GM10248 (cell line): ENCODE measurements at regions not wholly inside any gene's neighbourhood (a gene's known extent, or its start where the extent isn't known, plus 50 kb on each side); places are given as distances from the start of the nearest gene placed in this dataset.

Experiments used
- CTCF ChIA-PET: fragments of 300-600 bp; sonication (Branson Sonifier 250); formaldehyde crosslinking; extraction: SDS; loops from one replicate; lab custom pipeline; 2021; ENCODE audit warnings: antibody characterized with exemption; lab: Yijun Ruan, JAX
- POLR2A ChIA-PET: fragments of 350-650 bp; sonication (Branson Sonifier 250); formaldehyde crosslinking; extraction: SDS; loops from one replicate; lab custom pipeline; 2020; ENCODE audit warnings: antibody characterized with exemption; lab: Yijun Ruan, JAX
- DNase-seq: peaks from one replicate; pipeline ENCODE4 v3.0.0; 2012; ENCODE audit errors: extremely low spot score
- TF ChIP-seq, protein P1 (sequence below): IDR thresholded peaks from 2 replicates; pipeline ENCODE4 v1.5.1; 2012; ENCODE audit warnings: mild to moderate bottlenecking, low read depth; ENCODE audit errors: extremely low read depth, missing control alignments, control extremely low read depth

DNA sequence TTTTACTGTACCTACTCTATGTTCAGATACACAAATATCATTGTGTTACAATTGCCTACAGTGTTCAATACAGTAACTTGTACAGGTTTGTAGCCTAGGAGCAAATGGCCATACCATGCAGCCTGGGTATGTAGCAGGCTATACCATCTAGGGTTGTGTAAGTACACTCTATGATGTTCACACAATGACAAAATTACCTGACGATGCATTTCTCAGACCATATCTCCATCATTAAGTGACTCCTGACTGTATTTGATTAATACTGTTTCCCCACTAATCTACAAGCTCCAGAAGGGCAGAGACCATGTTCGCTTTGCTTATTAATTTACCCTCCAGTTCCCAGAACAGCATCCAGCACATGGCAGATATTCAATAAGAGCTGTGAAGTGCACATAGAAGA, 372.2 kb downstream of the METTL4 start:
- no peak for DNase-seq
- POLR2A ChIA-PET: no interaction called here
- CTCF ChIA-PET: interaction anchor here (1.0 to 2.1 kb wide), 3 partner anchors 8 to 25 kb away, joined by 3 to 7 read pairs (median 3); no protein-coding TSS in a partner anchor
- TF ChIP-seq, protein P1, sequence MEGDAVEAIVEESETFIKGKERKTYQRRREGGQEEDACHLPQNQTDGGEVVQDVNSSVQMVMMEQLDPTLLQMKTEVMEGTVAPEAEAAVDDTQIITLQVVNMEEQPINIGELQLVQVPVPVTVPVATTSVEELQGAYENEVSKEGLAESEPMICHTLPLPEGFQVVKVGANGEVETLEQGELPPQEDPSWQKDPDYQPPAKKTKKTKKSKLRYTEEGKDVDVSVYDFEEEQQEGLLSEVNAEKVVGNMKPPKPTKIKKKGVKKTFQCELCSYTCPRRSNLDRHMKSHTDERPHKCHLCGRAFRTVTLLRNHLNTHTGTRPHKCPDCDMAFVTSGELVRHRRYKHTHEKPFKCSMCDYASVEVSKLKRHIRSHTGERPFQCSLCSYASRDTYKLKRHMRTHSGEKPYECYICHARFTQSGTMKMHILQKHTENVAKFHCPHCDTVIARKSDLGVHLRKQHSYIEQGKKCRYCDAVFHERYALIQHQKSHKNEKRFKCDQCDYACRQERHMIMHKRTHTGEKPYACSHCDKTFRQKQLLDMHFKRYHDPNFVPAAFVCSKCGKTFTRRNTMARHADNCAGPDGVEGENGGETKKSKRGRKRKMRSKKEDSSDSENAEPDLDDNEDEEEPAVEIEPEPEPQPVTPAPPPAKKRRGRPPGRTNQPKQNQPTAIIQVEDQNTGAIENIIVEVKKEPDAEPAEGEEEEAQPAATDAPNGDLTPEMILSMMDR: no peak

DNA sequence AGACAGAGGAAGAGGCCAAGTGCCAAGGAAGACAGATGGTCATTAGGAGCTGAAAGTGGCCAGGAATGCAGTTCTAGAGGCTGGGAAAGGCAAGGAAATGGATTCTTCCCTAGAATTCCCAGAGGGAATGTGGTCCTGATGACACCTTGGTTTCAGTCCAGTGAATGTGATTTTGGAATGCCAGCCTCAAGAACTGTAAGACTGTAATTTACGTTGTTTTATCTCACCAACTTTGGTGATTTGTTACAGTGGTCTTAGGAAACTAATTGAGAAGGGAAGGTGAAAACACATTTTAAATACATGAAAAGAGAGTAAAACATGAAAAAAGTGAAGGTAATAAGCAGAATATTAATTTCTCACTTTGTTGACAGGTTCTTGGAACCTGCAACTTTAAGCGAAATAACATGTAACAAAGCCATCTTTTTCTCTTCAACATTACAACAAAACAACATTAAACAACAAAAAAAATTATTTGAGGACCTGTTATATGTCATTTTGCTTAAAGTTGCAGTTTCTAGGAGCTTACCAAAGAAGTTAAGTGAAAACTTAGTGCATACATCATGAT, 370.2 kb downstream of the METTL4 start:
- ChIA-PET CTCF (no interaction called here), POLR2A (no interaction called here)
- TF ChIP-seq, protein P1: no peak
- DNase-seq: no peak

DNA sequence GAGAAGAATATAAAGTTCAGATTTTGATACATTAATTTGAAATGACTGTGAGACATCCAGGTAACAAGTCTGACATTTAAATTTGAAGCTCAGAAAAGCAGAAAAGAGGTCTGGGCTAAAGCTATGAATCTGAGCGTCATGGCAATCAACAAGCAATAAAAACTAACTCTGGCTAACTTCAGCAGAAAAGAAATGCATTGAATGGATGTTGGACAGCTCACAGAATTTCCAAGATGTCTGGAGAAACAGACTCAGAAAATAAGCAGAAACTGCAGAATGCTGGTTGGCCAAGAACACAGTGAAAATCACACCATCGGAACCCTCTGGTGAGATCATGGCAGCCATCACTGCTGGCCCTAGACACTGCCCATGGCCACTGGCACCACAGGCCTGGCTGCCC, 366.6 kb downstream of the METTL4 start:
- TF ChIP-seq, protein P1: no peak
- POLR2A ChIA-PET: no interaction called here
- DNase-seq: no peak
- CTCF ChIA-PET: no interaction called here

DNA sequence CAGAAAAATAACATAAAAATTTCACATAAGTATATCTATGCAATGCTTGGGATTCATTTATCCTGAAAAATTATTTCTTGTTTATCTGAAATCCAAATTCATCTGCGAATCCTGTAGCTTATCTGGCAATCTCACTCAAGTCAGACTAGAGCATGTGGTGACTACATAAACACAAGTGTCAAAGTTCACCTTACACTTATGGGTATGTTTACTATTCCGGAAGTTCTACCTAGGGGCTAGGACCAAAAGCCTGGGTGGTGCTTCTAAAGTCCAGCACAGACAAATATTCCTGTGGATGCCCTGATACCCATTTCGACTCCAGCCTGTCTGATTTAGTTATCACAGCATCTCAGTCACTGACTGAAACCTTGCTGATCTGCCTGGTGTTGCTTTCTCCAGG, 364.0 kb downstream of the METTL4 start:
- DNase-seq: no peak
- ChIA-PET POLR2A (no interaction called here), CTCF (interaction anchor here (1.0 kb wide), 1 partner anchor 8 kb away, joined by 3 read pairs; no protein-coding TSS in a partner anchor)
- TF ChIP-seq, protein P1: no peak

DNA sequence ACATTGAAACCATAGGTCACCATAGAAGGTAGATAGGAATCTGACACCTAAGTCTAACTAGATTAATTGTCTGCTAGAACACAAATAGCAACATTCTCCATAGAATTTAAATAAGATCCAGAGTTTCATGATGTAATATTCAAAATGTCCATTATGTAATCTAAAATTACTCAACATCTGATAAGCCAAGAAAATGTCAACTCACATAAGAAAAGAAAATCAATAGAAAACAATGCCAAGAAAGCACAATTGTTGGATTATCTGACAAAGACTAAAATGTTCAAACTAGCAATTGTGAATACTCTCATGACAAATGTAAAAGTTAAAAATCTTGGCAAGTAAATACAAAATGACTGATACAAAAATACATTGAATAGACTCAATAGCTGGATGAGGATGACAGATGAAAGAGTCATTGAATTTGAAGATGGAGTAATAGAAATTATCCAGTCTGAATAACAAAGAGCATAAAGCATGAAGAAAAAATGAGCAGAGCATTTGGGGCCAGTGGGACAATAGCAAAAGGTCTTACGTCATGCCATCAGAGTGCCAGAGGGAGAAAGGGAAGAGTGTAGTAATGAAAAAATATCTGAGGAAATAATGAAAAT, 358.6 kb downstream of the METTL4 start:
- ChIA-PET CTCF (no interaction called here), POLR2A (no interaction called here)
- TF ChIP-seq, protein P1: no peak
- DNase-seq: no peak

DNA sequence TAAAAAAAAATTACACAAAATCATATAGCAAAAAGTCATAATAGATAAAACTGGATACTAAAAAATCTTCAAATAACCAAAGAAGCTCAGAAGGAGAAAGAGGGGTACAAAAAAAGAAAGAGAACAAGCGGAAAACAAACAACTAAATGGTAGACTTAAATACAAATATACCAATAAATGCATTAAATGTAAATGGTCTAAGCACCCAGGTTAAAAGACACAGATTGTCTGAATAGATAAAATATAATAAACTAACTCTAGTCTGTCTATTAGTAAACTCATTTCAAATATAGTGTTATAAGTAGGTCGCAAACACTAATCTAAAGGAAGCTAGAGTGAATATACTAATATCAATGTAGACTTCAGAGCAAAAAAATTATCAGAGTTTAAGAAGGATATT, 357.4 kb downstream of the METTL4 start:
- TF ChIP-seq, protein P1: no peak
- DNase-seq: no peak
- CTCF ChIA-PET: no interaction called here
- POLR2A ChIA-PET: no interaction called here

DNA sequence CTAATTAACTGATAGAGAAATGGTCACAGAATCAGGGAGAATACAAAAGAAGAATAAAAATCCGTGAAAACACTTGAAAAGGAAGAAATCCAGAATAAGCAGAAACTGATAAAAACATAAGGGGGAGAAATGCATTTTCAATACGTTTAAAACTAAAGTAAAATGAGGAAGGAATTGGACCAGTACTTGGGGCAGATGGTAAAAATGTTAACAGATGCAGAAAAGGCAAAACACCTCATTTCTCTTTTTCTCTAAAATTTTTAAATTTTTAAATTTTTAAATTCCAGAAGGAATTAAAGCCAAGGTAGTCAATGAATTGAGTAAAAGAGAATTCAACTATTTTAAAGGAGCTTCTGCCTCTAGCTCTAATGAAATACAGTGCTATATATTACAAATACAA, 353.9 kb downstream of the METTL4 start:
- no peak for DNase-seq
- TF ChIP-seq, protein P1: no peak
- ChIA-PET POLR2A (no interaction called here), CTCF (no interaction called here)
